HEK293 (cell line): ENCODE measurements at regions not wholly inside any gene's neighbourhood (a gene's known extent, or its start where the extent isn't known, plus 50 kb on each side); places are given as distances from the start of the nearest gene placed in this dataset.

Experiments
- CTCF ChIA-PET: fragments of 350-600 bp; formaldehyde crosslinking; extraction: SDS; loops from one replicate; lab custom pipeline; 2021; ENCODE audit warnings: antibody characterized with exemption; lab: Yijun Ruan, JAX
- POLR2A ChIA-PET: fragments of 300-600 bp; formaldehyde crosslinking; extraction: SDS; loops from one replicate; lab custom pipeline; 2020; ENCODE audit warnings: antibody characterized with exemption, inconsistent platforms; lab: Yijun Ruan, JAX
- H3K27ac ChIP-seq: fragments of 200-500 bp; sonication (Bioruptor generic); 2 replicates; pipeline ENCODE4 v1.5.1; 2014; ENCODE audit warnings: low read depth, low read length, control low read depth, inconsistent platforms; ENCODE audit errors: extremely low read depth
- H3K36me3 ChIP-seq, 2 experiments: fragments of 200-500 bp in 1 of 2; sonication (Bioruptor generic) in 1 of 2; 1 replicate in 1 of 2; 2 replicates in 1 of 2; pipeline ENCODE4 v1.5.1; 2014 to 2017; ENCODE audit warnings: inconsistent platforms in 2 of 2, low read length in 2 of 2; ENCODE audit not compliant: control insufficient read depth in 2 of 2, insufficient read depth in 1 of 2
- H3K4me1 ChIP-seq: fragments of 200-500 bp; sonication (Bioruptor generic); 2 replicates; pipeline ENCODE4 v1.5.1; 2014; ENCODE audit warnings: mild to moderate bottlenecking, low read length, inconsistent platforms; ENCODE audit not compliant: control insufficient read depth, insufficient read depth
- H3K4me3 ChIP-seq: 2 replicates; pipeline ENCODE4 v1.5.1; 2011; ENCODE audit warnings: low read depth, mild to moderate bottlenecking, control low read depth, low read length, moderate library complexity
- H3K9me3 ChIP-seq: fragments of 200-500 bp; sonication (Bioruptor generic); 2 replicates; pipeline ENCODE4 v1.5.1; 2014; ENCODE audit warnings: low read depth, low read length, inconsistent platforms; ENCODE audit not compliant: control insufficient read depth, insufficient read depth
- CTCF ChIP-seq: fragments of 450-650 bp; formaldehyde crosslinking; IDR thresholded peaks from 2 replicates; pipeline ENCODE4 v1.5.1; 2016; ENCODE audit warnings: missing biosample characterization, missing genetic modification characterization
- KLF17 ChIP-seq: fragments of 450-650 bp; formaldehyde crosslinking; IDR thresholded peaks from 2 replicates; pipeline ENCODE4 v1.5.1; 2016; ENCODE audit warnings: missing biosample characterization, missing genetic modification characterization
- KLF7 ChIP-seq: fragments of 450-650 bp; formaldehyde crosslinking; IDR thresholded peaks from 2 replicates; pipeline ENCODE4 v1.5.1; 2016; ENCODE audit warnings: missing biosample characterization, missing genetic modification characterization, borderline replicate concordance
- OSR2 ChIP-seq: fragments of 450-650 bp; formaldehyde crosslinking; IDR thresholded peaks from 2 replicates; pipeline ENCODE4 v1.5.1; 2016; ENCODE audit warnings: missing biosample characterization, missing genetic modification characterization
- YY2 ChIP-seq: fragments of 450-650 bp; formaldehyde crosslinking; IDR thresholded peaks from 2 replicates; pipeline ENCODE4 v1.5.1; 2016; ENCODE audit warnings: missing biosample characterization, missing genetic modification characterization
- ZBTB49 ChIP-seq: fragments of 450-650 bp; formaldehyde crosslinking; IDR thresholded peaks from 2 replicates; pipeline ENCODE4 v1.5.1; 2016; ENCODE audit warnings: missing biosample characterization, missing genetic modification characterization, low read depth
- ZFP3 ChIP-seq: fragments of 450-650 bp; formaldehyde crosslinking; IDR thresholded peaks from 2 replicates; pipeline ENCODE4 v1.5.1; 2016; ENCODE audit warnings: low read depth, missing biosample characterization, missing genetic modification characterization
- ZFP69B ChIP-seq: fragments of 450-650 bp; formaldehyde crosslinking; IDR thresholded peaks from 2 replicates; pipeline ENCODE4 v1.5.1; 2016; ENCODE audit warnings: missing biosample characterization, missing genetic modification characterization
- ZNF157 ChIP-seq: fragments of 450-650 bp; formaldehyde crosslinking; IDR thresholded peaks from 2 replicates; pipeline ENCODE4 v1.5.1; 2016; ENCODE audit warnings: missing biosample characterization, missing genetic modification characterization
- ZNF174 ChIP-seq: fragments of 450-650 bp; formaldehyde crosslinking; IDR thresholded peaks from 2 replicates; pipeline ENCODE4 v1.5.0; 2017; ENCODE audit warnings: missing biosample characterization, mild to moderate bottlenecking, missing genetic modification characterization
- ZNF202 ChIP-seq: fragments of 450-650 bp; formaldehyde crosslinking; IDR thresholded peaks from 2 replicates; pipeline ENCODE4 v1.5.1; 2016; ENCODE audit warnings: missing biosample characterization, missing genetic modification characterization, borderline replicate concordance
- ZNF223 ChIP-seq: fragments of 450-650 bp; formaldehyde crosslinking; IDR thresholded peaks from 2 replicates; pipeline ENCODE4 v1.5.1; 2016; ENCODE audit warnings: missing biosample characterization, missing genetic modification characterization
- ZNF248 ChIP-seq: fragments of 450-650 bp; formaldehyde crosslinking; IDR thresholded peaks from 2 replicates; pipeline ENCODE4 v1.5.1; 2017; ENCODE audit warnings: missing biosample characterization, missing genetic modification characterization
- ZNF394 ChIP-seq: fragments of 450-650 bp; formaldehyde crosslinking; IDR thresholded peaks from 2 replicates; pipeline ENCODE4 v1.5.1; 2016; ENCODE audit warnings: missing biosample characterization, missing genetic modification characterization, mild to moderate bottlenecking, moderate library complexity, borderline replicate concordance
- ZNF423 ChIP-seq: fragments of 450-650 bp; formaldehyde crosslinking; IDR thresholded peaks from 2 replicates; pipeline ENCODE4 v1.5.1; 2016; ENCODE audit warnings: missing biosample characterization, missing genetic modification characterization
- ZNF626 ChIP-seq: fragments of 450-650 bp; sonication (Bioruptor Pico); formaldehyde crosslinking; IDR thresholded peaks from 2 replicates; pipeline ENCODE4 v1.5.1; 2018; ENCODE audit warnings: missing biosample characterization, missing genetic modification characterization, inconsistent platforms
- ZNF654 ChIP-seq: fragments of 450-650 bp; formaldehyde crosslinking; IDR thresholded peaks from 2 replicates; pipeline ENCODE4 v1.5.1; 2016; ENCODE audit warnings: low read depth, missing biosample characterization, missing genetic modification characterization
- ZNF791 ChIP-seq: fragments of 450-650 bp; formaldehyde crosslinking; IDR thresholded peaks from 2 replicates; pipeline ENCODE4 v1.5.1; 2016; ENCODE audit warnings: missing biosample characterization, missing genetic modification characterization
- ZNF830 ChIP-seq: fragments of 450-650 bp; IDR thresholded peaks from 2 replicates; pipeline ENCODE4 v1.5.0; 2018; ENCODE audit warnings: missing biosample characterization, missing genetic modification characterization, low read depth, mild to moderate bottlenecking, moderate library complexity
- ZNF837 ChIP-seq: fragments of 450-650 bp; formaldehyde crosslinking; IDR thresholded peaks from 2 replicates; pipeline ENCODE4 v1.5.1; 2016; ENCODE audit warnings: missing biosample characterization, missing genetic modification characterization
- TF ChIP-seq, protein P1 (sequence below): fragments of 450-650 bp; formaldehyde crosslinking; IDR thresholded peaks from 2 replicates; pipeline ENCODE4 v1.5.1; 2016; ENCODE audit warnings: missing biosample characterization, missing genetic modification characterization
- TF ChIP-seq, protein P2 (sequence below): fragments of 450-650 bp; formaldehyde crosslinking; IDR thresholded peaks from 2 replicates; pipeline ENCODE4 v1.5.1; 2016; ENCODE audit warnings: missing biosample characterization, missing genetic modification characterization, low read depth
- TF ChIP-seq, protein P3 (sequence below): fragments of 450-650 bp; formaldehyde crosslinking; IDR thresholded peaks from 2 replicates; pipeline ENCODE4 v1.5.1; 2016; ENCODE audit warnings: missing biosample characterization, missing genetic modification characterization, borderline replicate concordance

DNA sequence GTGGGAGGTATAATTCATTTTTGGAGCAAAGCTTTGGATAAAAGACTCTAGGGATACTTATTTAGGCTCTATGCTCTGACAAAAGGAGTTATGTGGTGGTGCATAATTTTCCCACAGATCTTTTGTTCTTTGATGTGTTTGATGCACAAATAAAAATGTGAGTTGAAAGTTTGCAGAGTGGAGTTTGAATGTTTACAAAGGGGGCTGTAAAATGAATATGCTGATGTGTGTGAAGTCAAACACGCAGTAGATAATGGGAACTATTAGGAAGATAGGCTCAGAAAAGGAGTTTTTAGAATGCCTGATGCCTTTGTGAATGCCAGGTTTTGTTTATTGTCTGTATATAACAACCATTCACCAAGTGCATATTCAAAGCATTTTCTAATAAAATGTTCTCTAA lies 545.0 kb upstream of the EPHA7 start:
- POLR2A ChIA-PET: no interaction called here
- no peak overlapping the region for H3K4me3 ChIP-seq
- H3K27ac ChIP-seq: no peak overlapping the region
- CTCF ChIA-PET: interaction anchor here (0.6 kb wide), 1 partner anchor 58 kb away, joined by 3 read pairs; no protein-coding TSS in a partner anchor
- H3K4me1 ChIP-seq: no peaks in the 10 kb centered on the region
- TF ChIP-seq KLF17 (tag by site-specific recombination): no peak
- TF ChIP-seq ZNF423 (tag by site-specific recombination): no peak
- no peak for TF ChIP-seq ZNF837 (tag by site-specific recombination)
- no peak for TF ChIP-seq ZNF654 (tag by site-specific recombination)
- TF ChIP-seq, protein P1, sequence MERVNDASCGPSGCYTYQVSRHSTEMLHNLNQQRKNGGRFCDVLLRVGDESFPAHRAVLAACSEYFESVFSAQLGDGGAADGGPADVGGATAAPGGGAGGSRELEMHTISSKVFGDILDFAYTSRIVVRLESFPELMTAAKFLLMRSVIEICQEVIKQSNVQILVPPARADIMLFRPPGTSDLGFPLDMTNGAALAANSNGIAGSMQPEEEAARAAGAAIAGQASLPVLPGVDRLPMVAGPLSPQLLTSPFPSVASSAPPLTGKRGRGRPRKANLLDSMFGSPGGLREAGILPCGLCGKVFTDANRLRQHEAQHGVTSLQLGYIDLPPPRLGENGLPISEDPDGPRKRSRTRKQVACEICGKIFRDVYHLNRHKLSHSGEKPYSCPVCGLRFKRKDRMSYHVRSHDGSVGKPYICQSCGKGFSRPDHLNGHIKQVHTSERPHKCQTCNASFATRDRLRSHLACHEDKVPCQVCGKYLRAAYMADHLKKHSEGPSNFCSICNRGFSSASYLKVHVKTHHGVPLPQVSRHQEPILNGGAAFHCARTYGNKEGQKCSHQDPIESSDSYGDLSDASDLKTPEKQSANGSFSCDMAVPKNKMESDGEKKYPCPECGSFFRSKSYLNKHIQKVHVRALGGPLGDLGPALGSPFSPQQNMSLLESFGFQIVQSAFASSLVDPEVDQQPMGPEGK (tag by site-specific recombination): no peak
- TF ChIP-seq ZNF174 (tag by site-specific recombination): no peak
- TF ChIP-seq ZNF830 (tag by site-specific recombination): no peak
- TF ChIP-seq, protein P2, sequence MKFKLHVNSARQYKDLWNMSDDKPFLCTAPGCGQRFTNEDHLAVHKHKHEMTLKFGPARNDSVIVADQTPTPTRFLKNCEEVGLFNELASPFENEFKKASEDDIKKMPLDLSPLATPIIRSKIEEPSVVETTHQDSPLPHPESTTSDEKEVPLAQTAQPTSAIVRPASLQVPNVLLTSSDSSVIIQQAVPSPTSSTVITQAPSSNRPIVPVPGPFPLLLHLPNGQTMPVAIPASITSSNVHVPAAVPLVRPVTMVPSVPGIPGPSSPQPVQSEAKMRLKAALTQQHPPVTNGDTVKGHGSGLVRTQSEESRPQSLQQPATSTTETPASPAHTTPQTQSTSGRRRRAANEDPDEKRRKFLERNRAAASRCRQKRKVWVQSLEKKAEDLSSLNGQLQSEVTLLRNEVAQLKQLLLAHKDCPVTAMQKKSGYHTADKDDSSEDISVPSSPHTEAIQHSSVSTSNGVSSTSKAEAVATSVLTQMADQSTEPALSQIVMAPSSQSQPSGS (tag by site-specific recombination): no peak
- no peak for TF ChIP-seq ZFP3 (tag by site-specific recombination)
- TF ChIP-seq ZBTB49: no peak
- no peaks in the 10 kb centered on the region for H3K36me3 ChIP-seq
- H3K9me3 ChIP-seq: no peaks in the 10 kb centered on the region

GRCh38 chr6:93962566-93962965 lies 543.2 kb upstream of the EPHA7 start:
- CTCF ChIA-PET: no interaction called here
- TF ChIP-seq, protein P1 (tag by site-specific recombination): no peak
- TF ChIP-seq ZNF791 (tag by site-specific recombination) (no peak), ZNF157 (no peak), ZNF248 (tag by site-specific recombination) (no peak), CTCF (tag by site-specific recombination) (no peak), ZNF626 (no peak), YY2 (tag by site-specific recombination) (no peak), ZNF202 (tag by site-specific recombination) (no peak), ZNF394 (tag by site-specific recombination) (no peak), ZFP69B (tag by site-specific recombination) (no peak), OSR2 (no peak), KLF7 (tag by site-specific recombination) (no peak), ZNF223 (tag by site-specific recombination) (no peak)
- TF ChIP-seq, protein P3, sequence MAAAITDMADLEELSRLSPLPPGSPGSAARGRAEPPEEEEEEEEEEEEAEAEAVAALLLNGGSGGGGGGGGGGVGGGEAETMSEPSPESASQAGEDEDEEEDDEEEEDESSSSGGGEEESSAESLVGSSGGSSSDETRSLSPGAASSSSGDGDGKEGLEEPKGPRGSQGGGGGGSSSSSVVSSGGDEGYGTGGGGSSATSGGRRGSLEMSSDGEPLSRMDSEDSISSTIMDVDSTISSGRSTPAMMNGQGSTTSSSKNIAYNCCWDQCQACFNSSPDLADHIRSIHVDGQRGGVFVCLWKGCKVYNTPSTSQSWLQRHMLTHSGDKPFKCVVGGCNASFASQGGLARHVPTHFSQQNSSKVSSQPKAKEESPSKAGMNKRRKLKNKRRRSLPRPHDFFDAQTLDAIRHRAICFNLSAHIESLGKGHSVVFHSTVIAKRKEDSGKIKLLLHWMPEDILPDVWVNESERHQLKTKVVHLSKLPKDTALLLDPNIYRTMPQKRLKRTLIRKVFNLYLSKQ: no peak

More at GRCh38 chr6:93962566-93962965, 543.2 kb upstream of the EPHA7 start:
- no peaks in the 10 kb centered on the region for H3K36me3 ChIP-seq
- no peak overlapping the region for H3K27ac ChIP-seq
- no peaks in the 10 kb centered on the region for H3K9me3 ChIP-seq
- POLR2A ChIA-PET: no interaction called here
- H3K4me3 ChIP-seq: no peak overlapping the region
- no peaks in the 10 kb centered on the region for H3K4me1 ChIP-seq
